GM20000 (cell line): ENCODE measurements at regions not wholly inside any gene's neighbourhood (a gene's known extent, or its start where the extent isn't known, plus 50 kb on each side); places are given as distances from the start of the nearest gene placed in this dataset.

Source experiments
- DNase-seq: peaks from one replicate; pipeline ENCODE4 v3.0.0; 2012; ENCODE audit warnings: low spot score
- TF ChIP-seq, protein P1 (sequence below): IDR thresholded peaks from 2 replicates; pipeline ENCODE4 v1.5.1; 2012; ENCODE audit warnings: mild to moderate bottlenecking, control low read depth; ENCODE audit errors: extremely low read depth, missing control alignments

DNA sequence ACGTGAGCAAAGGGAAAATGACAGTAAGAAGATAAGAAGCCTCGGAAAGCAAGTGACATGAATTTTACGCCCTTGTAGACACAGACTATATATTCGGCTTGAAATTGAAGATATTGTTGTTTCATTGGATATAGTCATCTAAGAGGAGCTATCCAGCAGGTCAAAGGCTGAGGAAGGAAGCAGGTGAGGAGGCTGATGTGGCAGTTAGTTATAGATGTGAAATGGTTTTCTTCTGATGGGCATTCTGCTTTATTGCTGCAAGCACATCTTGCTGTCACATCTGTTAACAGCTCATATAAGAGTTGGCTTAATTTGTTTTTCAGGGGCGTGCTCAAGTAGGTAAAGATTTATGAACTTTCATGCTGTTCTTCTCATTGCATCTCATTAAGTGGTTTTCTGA, 146.1 kb downstream of the KLF5 start:
- DNase-seq: no peak
- TF ChIP-seq, protein P1, sequence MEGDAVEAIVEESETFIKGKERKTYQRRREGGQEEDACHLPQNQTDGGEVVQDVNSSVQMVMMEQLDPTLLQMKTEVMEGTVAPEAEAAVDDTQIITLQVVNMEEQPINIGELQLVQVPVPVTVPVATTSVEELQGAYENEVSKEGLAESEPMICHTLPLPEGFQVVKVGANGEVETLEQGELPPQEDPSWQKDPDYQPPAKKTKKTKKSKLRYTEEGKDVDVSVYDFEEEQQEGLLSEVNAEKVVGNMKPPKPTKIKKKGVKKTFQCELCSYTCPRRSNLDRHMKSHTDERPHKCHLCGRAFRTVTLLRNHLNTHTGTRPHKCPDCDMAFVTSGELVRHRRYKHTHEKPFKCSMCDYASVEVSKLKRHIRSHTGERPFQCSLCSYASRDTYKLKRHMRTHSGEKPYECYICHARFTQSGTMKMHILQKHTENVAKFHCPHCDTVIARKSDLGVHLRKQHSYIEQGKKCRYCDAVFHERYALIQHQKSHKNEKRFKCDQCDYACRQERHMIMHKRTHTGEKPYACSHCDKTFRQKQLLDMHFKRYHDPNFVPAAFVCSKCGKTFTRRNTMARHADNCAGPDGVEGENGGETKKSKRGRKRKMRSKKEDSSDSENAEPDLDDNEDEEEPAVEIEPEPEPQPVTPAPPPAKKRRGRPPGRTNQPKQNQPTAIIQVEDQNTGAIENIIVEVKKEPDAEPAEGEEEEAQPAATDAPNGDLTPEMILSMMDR: no peak

- DNase-seq: no peak
- TF ChIP-seq, protein P1: no peak
Measured at GRCh38 chr13:73201626-73202025, 142.8 kb downstream of the KLF5 start.

DNA sequence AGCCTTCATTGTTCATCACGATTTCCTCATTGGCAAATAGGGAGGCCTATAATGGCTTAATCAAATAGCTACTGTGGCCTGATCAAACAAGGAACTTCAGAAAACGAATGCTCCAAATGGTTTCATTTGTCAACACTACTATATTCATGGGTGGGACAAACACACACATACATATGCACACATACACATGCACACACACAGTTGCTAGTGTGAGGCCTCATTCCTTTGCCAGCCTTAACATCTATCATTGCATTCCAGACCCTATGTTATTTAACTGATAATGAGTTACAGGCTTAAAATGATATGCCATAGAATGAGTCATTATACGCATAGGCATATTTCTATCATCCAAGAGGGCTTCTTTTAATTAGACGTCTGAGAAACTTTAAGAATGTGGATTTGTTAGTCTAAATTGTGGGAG, 140.2 kb downstream of the KLF5 start:
- no peak for DNase-seq
- TF ChIP-seq, protein P1: no peak

- no peak for DNase-seq
- TF ChIP-seq, protein P1: no peak
Measured at GRCh38 chr13:73195091-73195490, 136.3 kb downstream of the KLF5 start.

GRCh38 chr13:73194310-73194709, 135.5 kb downstream of the KLF5 start:
- TF ChIP-seq, protein P1: no peak
- no peak for DNase-seq

DNA sequence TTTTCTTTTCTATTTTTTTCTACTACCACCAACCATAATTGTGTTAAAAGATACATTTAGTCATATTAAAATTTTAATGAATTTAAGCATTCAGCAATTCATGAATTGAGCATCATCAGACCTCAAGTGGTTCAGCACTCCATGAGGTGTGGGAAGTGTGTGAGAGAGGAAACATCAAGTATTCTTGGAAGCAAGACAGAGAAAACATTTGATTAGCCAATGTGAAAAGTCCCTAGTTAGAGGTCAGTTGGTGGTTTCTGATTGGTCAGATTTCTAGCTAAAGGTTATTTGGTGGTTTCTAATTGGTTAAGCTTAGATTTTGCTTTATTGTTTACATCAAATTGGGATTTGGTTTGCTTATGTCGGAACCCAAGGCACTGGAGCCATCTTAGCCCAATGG, 134.7 kb downstream of the KLF5 start:
- no peak for DNase-seq
- TF ChIP-seq, protein P1: no peak

DNA sequence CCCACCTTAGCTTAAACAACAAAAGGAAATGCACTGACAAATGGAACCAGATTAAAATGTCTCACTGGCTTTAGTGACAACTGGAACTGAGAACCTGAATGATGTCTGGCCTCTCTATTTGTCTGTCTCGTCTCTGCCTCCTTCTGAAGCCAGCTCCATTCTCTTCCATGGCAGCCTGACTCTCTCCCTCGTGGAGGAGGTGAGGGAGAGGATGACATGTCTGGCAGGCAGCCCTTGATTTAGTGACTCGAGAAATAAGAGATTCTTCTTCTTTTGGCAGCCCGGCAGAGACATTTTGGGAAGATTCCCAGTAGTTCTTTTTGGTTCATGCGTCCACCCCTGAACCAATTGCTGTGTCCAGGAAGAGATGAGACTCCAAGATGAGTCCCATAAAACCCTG, 131.7 kb downstream of the KLF5 start:
- TF ChIP-seq, protein P1: no peak
- DNase-seq: no peak
